ENCODE measurements at regions not wholly inside any gene's neighbourhood (a gene's known extent, or its start where the extent isn't known, plus 50 kb on each side); places are given as distances from the start of the nearest gene placed in this dataset.

DNA sequence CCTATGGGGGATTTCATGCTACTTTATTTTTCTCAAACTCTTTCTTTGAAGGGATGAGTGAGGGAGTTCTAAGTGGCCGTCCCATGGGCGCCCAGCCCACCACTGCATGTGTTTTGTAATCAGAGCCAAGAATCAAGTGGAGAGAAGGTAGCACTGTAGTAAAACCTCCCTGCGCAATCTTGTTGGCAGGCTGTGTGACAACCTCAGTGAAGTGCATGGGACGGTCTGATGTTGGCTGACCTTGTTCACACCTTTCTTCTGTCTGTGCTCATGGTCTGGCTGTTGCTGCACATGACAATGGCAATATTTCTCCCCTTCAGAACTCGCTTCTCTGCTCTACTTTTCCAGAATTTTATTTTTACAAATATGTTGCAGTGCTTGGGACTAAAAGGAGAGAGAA is 71.2 kb upstream of the SHISA3 start:
- Histone ChIP-seq H2AFZ (ENCODE audit: low read length) (no peak overlapping the region), H3K4me3 (ENCODE audit: low read length, poor library complexity, severe bottlenecking) (no peak overlapping the region)

DNA sequence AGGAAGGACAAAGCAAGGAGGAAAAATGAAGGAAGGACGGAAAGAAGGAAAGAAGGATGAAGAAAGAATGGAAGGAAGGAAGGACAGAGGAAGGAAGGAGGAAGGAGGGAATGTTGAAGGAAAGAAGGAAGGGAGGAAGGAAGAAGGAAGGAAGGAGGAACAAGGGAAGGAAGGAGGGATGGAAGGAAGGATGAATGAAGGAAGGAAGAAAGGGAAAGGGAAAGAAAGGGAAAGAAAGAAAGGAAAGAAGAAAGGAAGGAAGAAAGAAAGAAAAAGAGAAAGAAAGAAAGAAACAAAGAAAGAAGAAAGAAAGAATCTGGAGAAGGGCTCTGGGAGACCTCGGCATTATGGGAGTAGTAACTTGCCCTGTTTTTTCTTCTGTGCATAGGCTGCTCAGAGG is 70.8 kb upstream of the SHISA3 start:
- no peaks in the 10 kb centered on the region for H3K9me3 ChIP-seq (ENCODE audit: insufficient read depth, low read depth, low read length)
- H3K36me3 ChIP-seq (ENCODE audit: insufficient read depth, low read length) = no peaks in the 10 kb centered on the region
- no peaks in the 10 kb centered on the region for H4K20me1 ChIP-seq (ENCODE audit: insufficient read depth, low read length, poor library complexity, severe bottlenecking)

More for the DNA sequence above, 71.2 kb upstream of the SHISA3 start:
- no peaks in the 10 kb centered on the region for H3K9me2 ChIP-seq (replicated peaks; ENCODE audit: low read depth, low read length)
- H3F3A ChIP-seq (ENCODE audit: low read depth) = no peaks in the 10 kb centered on the region
- H3K9ac ChIP-seq (ENCODE audit: low read depth, low read length, poor library complexity, severe bottlenecking) = no peak overlapping the region
- H3K79me2 ChIP-seq (ENCODE audit: insufficient read depth, low read length) = no peaks in the 10 kb centered on the region
- TF ChIP-seq, protein P1, sequence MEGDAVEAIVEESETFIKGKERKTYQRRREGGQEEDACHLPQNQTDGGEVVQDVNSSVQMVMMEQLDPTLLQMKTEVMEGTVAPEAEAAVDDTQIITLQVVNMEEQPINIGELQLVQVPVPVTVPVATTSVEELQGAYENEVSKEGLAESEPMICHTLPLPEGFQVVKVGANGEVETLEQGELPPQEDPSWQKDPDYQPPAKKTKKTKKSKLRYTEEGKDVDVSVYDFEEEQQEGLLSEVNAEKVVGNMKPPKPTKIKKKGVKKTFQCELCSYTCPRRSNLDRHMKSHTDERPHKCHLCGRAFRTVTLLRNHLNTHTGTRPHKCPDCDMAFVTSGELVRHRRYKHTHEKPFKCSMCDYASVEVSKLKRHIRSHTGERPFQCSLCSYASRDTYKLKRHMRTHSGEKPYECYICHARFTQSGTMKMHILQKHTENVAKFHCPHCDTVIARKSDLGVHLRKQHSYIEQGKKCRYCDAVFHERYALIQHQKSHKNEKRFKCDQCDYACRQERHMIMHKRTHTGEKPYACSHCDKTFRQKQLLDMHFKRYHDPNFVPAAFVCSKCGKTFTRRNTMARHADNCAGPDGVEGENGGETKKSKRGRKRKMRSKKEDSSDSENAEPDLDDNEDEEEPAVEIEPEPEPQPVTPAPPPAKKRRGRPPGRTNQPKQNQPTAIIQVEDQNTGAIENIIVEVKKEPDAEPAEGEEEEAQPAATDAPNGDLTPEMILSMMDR (conservative IDR thresholded peaks at IDR 0.05; ENCODE audit: low read length) = no peak
- TF ChIP-seq EZH2phosphoT487 (IDR thresholded peaks at IDR 0.05; ENCODE audit: borderline replicate concordance) = no peak
- H3K9me3 ChIP-seq (ENCODE audit: insufficient read depth, low read depth, low read length) = no peaks in the 10 kb centered on the region
- H4K20me1 ChIP-seq (ENCODE audit: insufficient read depth, low read length, poor library complexity, severe bottlenecking) = no peaks in the 10 kb centered on the region
- H3K36me3 ChIP-seq (ENCODE audit: insufficient read depth, low read length) = no peaks in the 10 kb centered on the region
- no peak overlapping the region for H3K4me2 ChIP-seq (ENCODE audit: low read depth, low read length, poor library complexity, severe bottlenecking)
- H3K4me1 ChIP-seq (ENCODE audit: insufficient read depth, low read length, poor library complexity, severe bottlenecking) = no peaks in the 10 kb centered on the region
- no peaks in the 10 kb centered on the region for H3K27me3 ChIP-seq (ENCODE audit: insufficient read depth, low read length, poor library complexity, severe bottlenecking)

DNA sequence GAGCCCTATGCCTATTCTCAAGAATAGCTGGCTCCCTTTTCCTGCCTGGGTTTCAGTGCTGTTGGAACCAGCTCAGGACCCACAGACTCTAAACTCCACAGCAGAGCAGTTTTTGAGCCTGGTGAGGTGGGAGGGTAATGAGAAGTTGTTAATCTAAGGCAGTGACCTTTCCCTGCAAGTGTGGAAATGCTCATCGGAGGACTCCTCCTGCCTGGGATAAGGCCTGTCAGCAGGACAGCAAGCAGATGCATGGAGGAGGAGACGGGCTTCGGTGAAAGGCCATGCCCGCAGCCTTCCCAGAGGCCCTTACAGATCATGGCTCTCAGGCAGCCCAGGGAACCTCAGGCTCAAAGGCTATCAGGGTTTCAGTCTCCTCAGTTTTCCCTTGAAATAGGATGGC is 70.0 kb upstream of the SHISA3 start:
- H3K9me3 ChIP-seq (ENCODE audit: insufficient read depth, low read depth, low read length) = no peaks in the 10 kb centered on the region
- H3K4me2 ChIP-seq (ENCODE audit: low read depth, low read length, poor library complexity, severe bottlenecking) = no peak overlapping the region
- H3K4me3 ChIP-seq (ENCODE audit: low read length, poor library complexity, severe bottlenecking) = no peak overlapping the region
- H3K9ac ChIP-seq (ENCODE audit: low read depth, low read length, poor library complexity, severe bottlenecking) = no peak overlapping the region
- H3K79me2 ChIP-seq (ENCODE audit: insufficient read depth, low read length) = no peaks in the 10 kb centered on the region
- no peaks in the 10 kb centered on the region for H3F3A ChIP-seq (ENCODE audit: low read depth)
- no peak overlapping the region for H2AFZ ChIP-seq (ENCODE audit: low read length)
- no peak for TF ChIP-seq EZH2phosphoT487 (IDR thresholded peaks at IDR 0.05; ENCODE audit: borderline replicate concordance)
- TF ChIP-seq, protein P1 (conservative IDR thresholded peaks at IDR 0.05; ENCODE audit: low read length) = no peak
- H3K27me3 ChIP-seq (ENCODE audit: insufficient read depth, low read length, poor library complexity, severe bottlenecking) = no peaks in the 10 kb centered on the region
- H3K9me2 ChIP-seq (replicated peaks; ENCODE audit: low read depth, low read length) = no peaks in the 10 kb centered on the region
- no peaks in the 10 kb centered on the region for H4K20me1 ChIP-seq (ENCODE audit: insufficient read depth, low read length, poor library complexity, severe bottlenecking)
- H3K4me1 ChIP-seq (ENCODE audit: insufficient read depth, low read length, poor library complexity, severe bottlenecking) = no peaks in the 10 kb centered on the region
- H3K36me3 ChIP-seq (ENCODE audit: insufficient read depth, low read length) = no peaks in the 10 kb centered on the region

More for the DNA sequence above, 70.8 kb upstream of the SHISA3 start:
- no peaks in the 10 kb centered on the region for H3K4me1 ChIP-seq (ENCODE audit: insufficient read depth, low read length, poor library complexity, severe bottlenecking)
- H3F3A ChIP-seq (ENCODE audit: low read depth) = no peaks in the 10 kb centered on the region
- H3K9me2 ChIP-seq (replicated peaks; ENCODE audit: low read depth, low read length) = no peaks in the 10 kb centered on the region
- no peak overlapping the region for H3K4me3 ChIP-seq (ENCODE audit: low read length, poor library complexity, severe bottlenecking)
- H3K27me3 ChIP-seq (ENCODE audit: insufficient read depth, low read length, poor library complexity, severe bottlenecking) = no peaks in the 10 kb centered on the region
- H2AFZ ChIP-seq (ENCODE audit: low read length) = no peak overlapping the region
- TF ChIP-seq EZH2phosphoT487 (IDR thresholded peaks at IDR 0.05; ENCODE audit: borderline replicate concordance) = no peak
- TF ChIP-seq, protein P1 (conservative IDR thresholded peaks at IDR 0.05; ENCODE audit: low read length) = no peak
- H3K9ac ChIP-seq (ENCODE audit: low read depth, low read length, poor library complexity, severe bottlenecking) = no peak overlapping the region
- no peak overlapping the region for H3K4me2 ChIP-seq (ENCODE audit: low read depth, low read length, poor library complexity, severe bottlenecking)
- H3K79me2 ChIP-seq (ENCODE audit: insufficient read depth, low read length) = no peaks in the 10 kb centered on the region
